ENCODE measurements at regions not wholly inside any gene's neighbourhood (a gene's known extent, or its start where the extent isn't known, plus 50 kb on each side); places are given as distances from the start of the nearest gene placed in this dataset.

- no peak overlapping the region for H2BK5ac ChIP-seq (ENCODE audit: low read length)
- no peak overlapping the region for H4K8ac ChIP-seq (ENCODE audit: low read depth, low read length)
- H4K5ac ChIP-seq (ENCODE audit: low read length), result no peak overlapping the region
- no peaks in the 10 kb centered on the region for H3K79me1 ChIP-seq (ENCODE audit: low read length)
- H3K4me1 ChIP-seq (ENCODE audit: control insufficient read depth, low read depth, low read length), result no peaks in the 10 kb centered on the region
- H2BK120ac ChIP-seq (ENCODE audit: low read depth, low read length), result no peak overlapping the region
- peak; percentile 48 for DNase-seq
- H3K9ac ChIP-seq (ENCODE audit: low read length), result no peak overlapping the region
- H3K27ac ChIP-seq (ENCODE audit: low read depth, low read length), result no peak overlapping the region
- H3K4me3 ChIP-seq (ENCODE audit: low read length), result no peak overlapping the region
- H3K4me2 ChIP-seq (ENCODE audit: low read length), result no peak overlapping the region
- no CpG with 5 or more reads among the region's 1 CpG for WGBS (ENCODE audit: extremely low coverage, insufficient coverage, low lambda C conversion rate)
- H3K4ac ChIP-seq (ENCODE audit: low read depth, low read length), result no peak overlapping the region
- no peak overlapping the region for H3K23ac ChIP-seq (ENCODE audit: low read length)
- no peaks in the 10 kb centered on the region for H3K27me3 ChIP-seq (ENCODE audit: insufficient read depth, low read length, poor library complexity)
- H3K56ac ChIP-seq (ENCODE audit: low read length), result no peak overlapping the region
- H3K79me2 ChIP-seq (ENCODE audit: control insufficient read depth, insufficient read depth, low read length), result no peaks in the 10 kb centered on the region
- H2AK5ac ChIP-seq (ENCODE audit: low read length), result no peak overlapping the region
- H3K36me3 ChIP-seq (ENCODE audit: control insufficient read depth, insufficient read depth, low read length), result no peaks in the 10 kb centered on the region
- H2BK15ac ChIP-seq (replicated peaks; ENCODE audit: low read depth), result no peak overlapping the region
- H3K18ac ChIP-seq (ENCODE audit: low read length), result no peak overlapping the region
These were observed 60.9 kb upstream of the CHRM2 start for GRCh38 chr7:136807598-136807997.

- no CpG with 5 or more reads among the region's 2 CpGs for WGBS (ENCODE audit: extremely low coverage, insufficient coverage, low lambda C conversion rate)
- Histone ChIP-seq H2BK5ac (ENCODE audit: low read length) (no peak overlapping the region), H3K4me1 (ENCODE audit: control insufficient read depth, low read depth, low read length) (no peaks in the 10 kb centered on the region), H4K8ac (ENCODE audit: low read depth, low read length) (no peak overlapping the region), H3K23ac (ENCODE audit: low read length) (no peak overlapping the region), H3K4ac (ENCODE audit: low read depth, low read length) (no peak overlapping the region), H3K36me3 (ENCODE audit: control insufficient read depth, insufficient read depth, low read length) (no peaks in the 10 kb centered on the region), H4K5ac (ENCODE audit: low read length) (no peak overlapping the region), H3K27me3 (ENCODE audit: insufficient read depth, low read length, poor library complexity) (no peaks in the 10 kb centered on the region), H2BK120ac (ENCODE audit: low read depth, low read length) (no peak overlapping the region), H3K27ac (ENCODE audit: low read depth, low read length) (no peak overlapping the region), H3K79me2 (ENCODE audit: control insufficient read depth, insufficient read depth, low read length) (no peaks in the 10 kb centered on the region), H3K79me1 (ENCODE audit: low read length) (no peaks in the 10 kb centered on the region), H3K4me3 (ENCODE audit: low read length) (no peak overlapping the region), H3K4me2 (ENCODE audit: low read length) (no peak overlapping the region), H3K18ac (ENCODE audit: low read length) (no peak overlapping the region), H3K9ac (ENCODE audit: low read length) (no peak overlapping the region), H2BK15ac (replicated peaks; ENCODE audit: low read depth) (no peak overlapping the region), H2AK5ac (ENCODE audit: low read length) (no peak overlapping the region), H3K56ac (ENCODE audit: low read length) (no peak overlapping the region)
- DNase-seq, result no peak
These were observed 65.4 kb upstream of the CHRM2 start for GRCh38 chr7:136803028-136803427.

DNA sequence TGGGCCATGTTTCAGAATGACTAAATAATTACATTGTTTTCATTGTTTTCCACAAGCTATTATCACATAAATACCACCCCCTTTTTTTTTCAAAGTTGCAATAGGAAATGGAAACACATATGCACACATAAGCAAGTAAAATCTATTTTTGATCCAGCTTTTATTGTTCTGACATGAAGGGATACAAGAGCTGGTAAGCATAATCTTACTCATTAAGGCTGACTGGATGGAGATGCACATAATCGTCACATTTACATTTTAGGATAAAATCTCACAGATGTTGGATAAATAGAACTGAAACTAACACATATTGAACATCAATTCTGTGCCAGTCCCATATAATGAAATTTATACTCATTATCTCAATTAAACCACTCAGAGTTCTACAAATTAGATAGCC, 84.5 kb upstream of the CHRM2 start:
- H3K79me2 ChIP-seq (ENCODE audit: control insufficient read depth, insufficient read depth, low read length), result no peaks in the 10 kb centered on the region
- no peak overlapping the region for H3K9ac ChIP-seq (ENCODE audit: low read length)
- no CpG with 5 or more reads among the region's 1 CpG for WGBS (ENCODE audit: extremely low coverage, insufficient coverage, low lambda C conversion rate)
- H3K4me3 ChIP-seq (ENCODE audit: low read length), result no peak overlapping the region
- H3K4ac ChIP-seq (ENCODE audit: low read depth, low read length), result no peak overlapping the region
- H4K8ac ChIP-seq (ENCODE audit: low read depth, low read length), result no peak overlapping the region
- H3K36me3 ChIP-seq (ENCODE audit: control insufficient read depth, insufficient read depth, low read length), result no peaks in the 10 kb centered on the region
- no peaks in the 10 kb centered on the region for H3K27me3 ChIP-seq (ENCODE audit: insufficient read depth, low read length, poor library complexity)
- no peak overlapping the region for H3K23ac ChIP-seq (ENCODE audit: low read length)
- no peak overlapping the region for H3K27ac ChIP-seq (ENCODE audit: low read depth, low read length)
- H2AK5ac ChIP-seq (ENCODE audit: low read length), result no peak overlapping the region
- no peak overlapping the region for H2BK120ac ChIP-seq (ENCODE audit: low read depth, low read length)
- no peak overlapping the region for H3K4me2 ChIP-seq (ENCODE audit: low read length)
- no peak overlapping the region for H3K18ac ChIP-seq (ENCODE audit: low read length)
- no peaks in the 10 kb centered on the region for H3K79me1 ChIP-seq (ENCODE audit: low read length)
- no peak for DNase-seq
- no peak overlapping the region for H2BK15ac ChIP-seq (replicated peaks; ENCODE audit: low read depth)
- no peak overlapping the region for H4K5ac ChIP-seq (ENCODE audit: low read length)
- H2BK5ac ChIP-seq (ENCODE audit: low read length), result no peak overlapping the region
- H3K56ac ChIP-seq (ENCODE audit: low read length), result no peak overlapping the region
- H3K4me1 ChIP-seq (ENCODE audit: control insufficient read depth, low read depth, low read length), result no peaks in the 10 kb centered on the region

DNA sequence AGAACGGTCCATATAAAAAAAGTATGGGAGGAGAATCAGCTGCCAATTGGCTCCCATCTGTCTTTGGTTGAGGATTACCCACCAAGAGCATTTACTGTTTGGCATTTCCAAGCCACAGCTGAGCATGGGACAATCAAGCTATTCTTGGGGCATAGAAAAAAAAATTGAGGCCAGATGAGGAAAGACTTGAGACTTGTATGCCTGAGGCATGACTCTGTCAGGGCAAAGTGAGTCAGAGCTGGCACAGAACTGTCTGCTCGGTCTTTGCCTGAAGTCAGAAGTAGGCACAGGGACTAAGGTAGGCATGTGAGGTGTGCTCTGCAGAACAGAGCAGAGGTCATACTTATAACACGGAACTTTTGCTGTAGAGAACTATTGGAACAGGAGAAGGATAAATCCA, 126.5 kb upstream of the CHRM2 start:
- Histone ChIP-seq H3K27ac (ENCODE audit: low read depth, low read length) (no peak overlapping the region), H2BK120ac (ENCODE audit: low read depth, low read length) (no peak overlapping the region), H4K5ac (ENCODE audit: low read length) (no peak overlapping the region), H3K79me1 (ENCODE audit: low read length) (no peaks in the 10 kb centered on the region), H3K4ac (ENCODE audit: low read depth, low read length) (no peak overlapping the region), H3K27me3 (ENCODE audit: insufficient read depth, low read length, poor library complexity) (peaks cover 1% of the 10 kb centered on the region), H3K4me3 (ENCODE audit: low read length) (no peak overlapping the region), H3K18ac (ENCODE audit: low read length) (no peak overlapping the region), H3K9ac (ENCODE audit: low read length) (no peak overlapping the region), H3K56ac (ENCODE audit: low read length) (no peak overlapping the region), H3K79me2 (ENCODE audit: control insufficient read depth, insufficient read depth, low read length) (no peaks in the 10 kb centered on the region), H3K36me3 (ENCODE audit: control insufficient read depth, insufficient read depth, low read length) (no peaks in the 10 kb centered on the region), H4K8ac (ENCODE audit: low read depth, low read length) (no peak overlapping the region), H3K4me1 (ENCODE audit: control insufficient read depth, low read depth, low read length) (no peaks in the 10 kb centered on the region), H2BK15ac (replicated peaks; ENCODE audit: low read depth) (no peak overlapping the region), H2AK5ac (ENCODE audit: low read length) (no peak overlapping the region), H2BK5ac (ENCODE audit: low read length) (no peak overlapping the region), H3K4me2 (ENCODE audit: low read length) (no peak overlapping the region), H3K23ac (ENCODE audit: low read length) (no peak overlapping the region)
- DNase-seq, result no peak
- WGBS (ENCODE audit: extremely low coverage, insufficient coverage, low lambda C conversion rate), result no CpG with 5 or more reads among the region's 3 CpGs

DNA sequence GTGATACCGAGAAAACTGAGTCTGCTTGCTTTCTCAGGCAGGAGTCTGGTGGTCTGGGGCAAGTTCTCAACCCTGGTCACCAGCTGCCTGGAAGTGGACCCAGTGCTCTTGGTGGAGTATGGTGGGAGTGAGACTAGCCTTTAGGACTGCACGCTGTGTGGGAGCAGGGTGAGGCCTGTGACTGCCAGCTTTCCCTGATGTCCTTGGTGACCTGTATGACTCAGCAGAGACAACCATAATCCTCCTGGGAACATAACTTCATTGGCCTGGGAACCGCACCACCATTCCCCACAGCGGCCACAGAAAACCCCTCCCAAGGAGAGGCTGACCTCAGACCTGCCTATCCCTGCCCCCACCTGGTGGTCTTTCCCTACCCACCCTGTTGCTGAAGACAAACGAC, 139.5 kb upstream of the CHRM2 start:
- Histone ChIP-seq H3K27me3 (ENCODE audit: insufficient read depth, low read length, poor library complexity) (no peaks in the 10 kb centered on the region), H3K4me1 (ENCODE audit: control insufficient read depth, low read depth, low read length) (no peaks in the 10 kb centered on the region), H3K56ac (ENCODE audit: low read length) (no peak overlapping the region), H3K23ac (ENCODE audit: low read length) (no peak overlapping the region), H4K5ac (ENCODE audit: low read length) (no peak overlapping the region), H3K79me1 (ENCODE audit: low read length) (no peaks in the 10 kb centered on the region), H3K9ac (ENCODE audit: low read length) (no peak overlapping the region), H3K4me2 (ENCODE audit: low read length) (no peak overlapping the region), H4K8ac (ENCODE audit: low read depth, low read length) (no peak overlapping the region), H2BK15ac (replicated peaks; ENCODE audit: low read depth) (no peak overlapping the region), H3K79me2 (ENCODE audit: control insufficient read depth, insufficient read depth, low read length) (no peaks in the 10 kb centered on the region), H2BK5ac (ENCODE audit: low read length) (no peak overlapping the region), H3K4ac (ENCODE audit: low read depth, low read length) (no peak overlapping the region), H3K36me3 (ENCODE audit: control insufficient read depth, insufficient read depth, low read length) (no peaks in the 10 kb centered on the region), H2BK120ac (ENCODE audit: low read depth, low read length) (no peak overlapping the region), H3K27ac (ENCODE audit: low read depth, low read length) (no peak overlapping the region), H3K4me3 (ENCODE audit: low read length) (no peak overlapping the region), H3K18ac (ENCODE audit: low read length) (no peak overlapping the region), H2AK5ac (ENCODE audit: low read length) (no peak overlapping the region)
- no CpG with 5 or more reads among the region's 5 CpGs for WGBS (ENCODE audit: extremely low coverage, insufficient coverage, low lambda C conversion rate)
- no peak for DNase-seq

- no peak overlapping the region for H4K8ac ChIP-seq (ENCODE audit: low read depth, low read length)
These were observed 142.0 kb upstream of the CHRM2 start for GRCh38 chr7:136726460-136726859.

More at GRCh38 chr7:136726460-136726859, 142.0 kb upstream of the CHRM2 start:
- Histone ChIP-seq H3K4me3 (ENCODE audit: low read length) (no peak overlapping the region), H3K4ac (ENCODE audit: low read depth, low read length) (no peak overlapping the region), H3K79me2 (ENCODE audit: control insufficient read depth, insufficient read depth, low read length) (no peaks in the 10 kb centered on the region), H3K23ac (ENCODE audit: low read length) (no peak overlapping the region), H3K36me3 (ENCODE audit: control insufficient read depth, insufficient read depth, low read length) (no peaks in the 10 kb centered on the region), H3K56ac (ENCODE audit: low read length) (no peak overlapping the region), H2BK120ac (ENCODE audit: low read depth, low read length) (no peak overlapping the region), H3K4me2 (ENCODE audit: low read length) (no peak overlapping the region), H3K18ac (ENCODE audit: low read length) (no peak overlapping the region), H3K4me1 (ENCODE audit: control insufficient read depth, low read depth, low read length) (no peaks in the 10 kb centered on the region), H4K5ac (ENCODE audit: low read length) (no peak overlapping the region), H2AK5ac (ENCODE audit: low read length) (no peak overlapping the region), H2BK15ac (replicated peaks; ENCODE audit: low read depth) (no peak overlapping the region), H3K9ac (ENCODE audit: low read length) (no peak overlapping the region), H3K27me3 (ENCODE audit: insufficient read depth, low read length, poor library complexity) (no peaks in the 10 kb centered on the region), H2BK5ac (ENCODE audit: low read length) (no peak overlapping the region), H3K79me1 (ENCODE audit: low read length) (no peaks in the 10 kb centered on the region), H3K27ac (ENCODE audit: low read depth, low read length) (no peak overlapping the region)
- no CpG with 5 or more reads among the region's 2 CpGs for WGBS (ENCODE audit: extremely low coverage, insufficient coverage, low lambda C conversion rate)
- DNase-seq, result no peak
